ENCODE measurements at regions not wholly inside any gene's neighbourhood (a gene's known extent, or its start where the extent isn't known, plus 50 kb on each side); places are given as distances from the start of the nearest gene placed in this dataset.

- TF ChIP-seq YY1 (IDR thresholded peaks at IDR 0.05; ENCODE audit: insufficient read depth, insufficient read length), result no peak
- TF ChIP-seq ZNF274 (IDR thresholded peaks at IDR 0.05; ENCODE audit: low read depth, low read length), result no peak
- TF ChIP-seq SUZ12 (IDR thresholded peaks at IDR 0.05; ENCODE audit: extremely low read depth, insufficient read depth, insufficient read length), result no peak
Observed at GRCh38 chr12:114580306-114580705, 103.7 kb downstream of the TBX3 start.
